ENCODE measurements at regions not wholly inside any gene's neighbourhood (a gene's known extent, or its start where the extent isn't known, plus 50 kb on each side); places are given as distances from the start of the nearest gene placed in this dataset.

GRCh38 chr4:130395871-130396270 lies 1299.9 kb downstream of the C4orf33 start:
- Histone ChIP-seq H3K4me3 (ENCODE audit: low read depth, low read length) (no peak overlapping the region), H3K36me3 (replicated peaks) (no peaks in the 10 kb centered on the region), H3K27me3 (replicated peaks) (no peaks in the 10 kb centered on the region), H3K27ac (peak overlapping the region; percentile 56)
- no peak for TF ChIP-seq CTCF (IDR thresholded peaks at IDR 0.05; ENCODE audit: low read depth, low read length, missing control alignments)
- in situ Hi-C loops (cut with HindIII; ENCODE audit: low pct_ligation_motif_present, low sequenced_read_pairs) = no loop called here
- DNase-seq = peak; percentile 47

DNA sequence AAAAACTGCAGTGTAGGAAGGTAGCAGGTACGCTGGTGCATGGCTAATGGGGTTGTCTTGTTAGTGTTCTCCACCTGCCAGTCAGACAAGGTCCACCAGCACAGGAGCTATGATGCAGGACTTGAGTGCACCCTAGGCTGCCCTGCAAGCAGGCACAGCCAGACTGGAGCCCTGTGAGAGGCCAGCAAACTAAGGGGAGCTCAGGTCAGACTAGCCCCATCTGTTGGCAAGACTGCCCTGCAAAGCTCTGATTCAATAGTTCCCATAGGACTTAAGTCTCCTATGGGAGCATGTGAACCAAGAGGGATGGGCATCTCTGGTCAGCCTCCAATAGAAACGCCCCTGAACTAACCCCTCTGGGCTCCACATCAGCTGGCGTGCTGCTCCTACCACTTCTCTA lies 1307.3 kb downstream of the C4orf33 start:
- in situ Hi-C loops (cut with HindIII; ENCODE audit: low pct_ligation_motif_present, low sequenced_read_pairs) = no loop called here
- H3K4me3 ChIP-seq (ENCODE audit: low read depth, low read length) = no peak overlapping the region
- no peak for TF ChIP-seq CTCF (IDR thresholded peaks at IDR 0.05; ENCODE audit: low read depth, low read length, missing control alignments)

DNA sequence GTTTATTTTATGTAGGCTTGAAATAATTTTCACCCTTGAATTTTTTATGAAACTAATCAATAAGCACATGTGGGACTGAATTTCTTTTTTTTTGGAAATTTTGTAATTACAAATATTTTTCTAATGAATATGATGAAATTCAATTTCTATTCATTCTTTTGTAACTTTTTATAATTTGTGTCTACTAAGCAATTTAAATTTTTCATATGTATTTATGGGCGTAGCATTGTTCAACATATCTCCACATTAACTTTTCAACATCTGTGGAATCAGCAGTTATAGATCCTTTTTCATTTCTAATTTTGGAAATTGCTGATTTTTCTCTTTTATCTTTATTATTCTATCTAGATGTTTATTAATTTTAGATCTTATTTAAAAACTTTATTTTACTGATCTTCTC lies 1320.3 kb downstream of the C4orf33 start:
- Histone ChIP-seq H3K27ac (no peak overlapping the region), H3K36me3 (replicated peaks) (no peaks in the 10 kb centered on the region), H3K27me3 (replicated peaks) (no peaks in the 10 kb centered on the region), H3K4me3 (ENCODE audit: low read depth, low read length) (no peak overlapping the region)
- in situ Hi-C loops (cut with HindIII; ENCODE audit: low pct_ligation_motif_present, low sequenced_read_pairs) = no loop called here
- no peak for TF ChIP-seq CTCF (IDR thresholded peaks at IDR 0.05; ENCODE audit: low read depth, low read length, missing control alignments)
- no peak for DNase-seq

More for the DNA sequence above, 1307.3 kb downstream of the C4orf33 start:
- no peak for DNase-seq
- H3K36me3 ChIP-seq (replicated peaks) = no peaks in the 10 kb centered on the region
- no peaks in the 10 kb centered on the region for H3K27me3 ChIP-seq (replicated peaks)
- no peak overlapping the region for H3K27ac ChIP-seq

DNA sequence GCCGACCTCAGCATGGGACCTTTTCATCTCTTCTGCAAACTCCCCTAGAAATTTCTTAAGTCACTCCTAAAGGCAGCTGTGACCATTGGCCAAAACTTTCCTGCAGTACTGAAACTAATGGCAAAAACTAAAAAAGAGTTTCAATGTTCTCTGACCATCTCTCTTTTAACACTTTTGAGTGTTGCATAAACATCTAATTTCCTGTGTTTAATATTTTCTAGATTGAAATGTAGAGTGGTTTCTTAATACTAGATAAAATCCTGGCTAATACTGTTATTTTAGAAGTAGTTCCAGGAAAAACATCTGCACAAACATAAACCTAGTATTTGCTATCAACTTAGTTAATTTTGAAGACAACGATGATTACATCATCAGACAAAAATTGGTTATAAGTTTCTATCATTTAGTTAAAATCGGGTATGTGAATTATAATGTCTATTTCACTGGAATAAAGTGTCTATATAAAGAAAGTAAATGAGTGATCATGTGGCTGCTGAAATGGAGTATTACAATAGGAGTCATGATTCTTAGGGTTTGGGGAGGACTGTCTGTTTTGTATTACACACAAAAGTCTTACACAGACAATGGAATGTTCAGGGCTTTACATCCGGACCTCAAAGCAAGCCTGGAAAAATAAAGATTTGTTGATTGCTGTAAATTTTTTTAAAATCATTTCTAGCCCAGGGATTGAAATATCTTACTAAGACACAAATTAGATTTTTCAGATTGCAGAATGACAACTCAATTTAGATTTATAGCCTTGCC lies 1323.4 kb downstream of the C4orf33 start:
- Histone ChIP-seq H3K27ac (no peak overlapping the region), H3K36me3 (replicated peaks) (no peaks in the 10 kb centered on the region), H3K27me3 (replicated peaks) (no peaks in the 10 kb centered on the region), H3K4me3 (ENCODE audit: low read depth, low read length) (no peak overlapping the region)
- no peak for DNase-seq
- in situ Hi-C loops (cut with HindIII; ENCODE audit: low pct_ligation_motif_present, low sequenced_read_pairs) = no loop called here
- no peak for TF ChIP-seq CTCF (IDR thresholded peaks at IDR 0.05; ENCODE audit: low read depth, low read length, missing control alignments)

- Histone ChIP-seq H3K36me3 (replicated peaks) (no peaks in the 10 kb centered on the region), H3K27me3 (replicated peaks) (no peaks in the 10 kb centered on the region), H3K4me3 (ENCODE audit: low read depth, low read length) (no peak overlapping the region), H3K27ac (no peak overlapping the region)
- TF ChIP-seq CTCF (IDR thresholded peaks at IDR 0.05; ENCODE audit: low read depth, low read length, missing control alignments) = no peak
- in situ Hi-C loops (cut with HindIII; ENCODE audit: low pct_ligation_motif_present, low sequenced_read_pairs) = no loop called here
- no peak for DNase-seq
Observed at GRCh38 chr4:130422261-130422660, 1326.3 kb downstream of the C4orf33 start.

DNA sequence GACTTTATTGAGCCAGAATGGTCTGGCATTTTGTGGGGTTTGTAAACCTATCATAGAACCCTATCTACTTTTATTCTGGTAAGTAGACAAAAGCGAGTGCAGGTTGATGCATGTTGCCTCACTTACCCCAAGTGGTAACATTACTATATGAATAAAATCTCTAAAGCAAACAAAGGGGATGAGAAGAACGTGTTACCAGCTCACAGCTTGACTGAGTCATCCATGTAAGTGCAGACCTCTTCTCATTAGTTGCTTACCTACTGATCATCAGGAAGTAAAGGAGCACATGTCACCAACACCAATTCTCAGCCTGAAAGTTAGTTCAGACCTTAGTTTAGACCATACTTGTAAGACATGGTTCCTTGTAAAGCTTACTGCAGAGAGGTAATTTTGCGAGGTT lies 1328.3 kb downstream of the C4orf33 start:
- no peak overlapping the region for H3K27ac ChIP-seq
- no peak overlapping the region for H3K4me3 ChIP-seq (ENCODE audit: low read depth, low read length)
- no peak for DNase-seq
- H3K36me3 ChIP-seq (replicated peaks) = no peaks in the 10 kb centered on the region
- in situ Hi-C loops (cut with HindIII; ENCODE audit: low pct_ligation_motif_present, low sequenced_read_pairs) = no loop called here
- no peaks in the 10 kb centered on the region for H3K27me3 ChIP-seq (replicated peaks)
- no peak for TF ChIP-seq CTCF (IDR thresholded peaks at IDR 0.05; ENCODE audit: low read depth, low read length, missing control alignments)

Data from brain microvascular endothelial cell (primary cell).